KMS-11 (cell line): ENCODE measurements at regions not wholly inside any gene's neighbourhood (a gene's known extent, or its start where the extent isn't known, plus 50 kb on each side); places are given as distances from the start of the nearest gene placed in this dataset.

Experiments
- H2AFZ ChIP-seq: fragments of 200-600 bp; sonication (generic); 2 replicates; pipeline ENCODE4 v1.6.1; 2016; ENCODE audit warnings: antibody characterized with exemption, mixed run types, low read depth
- H3K27ac ChIP-seq: fragments of 200-600 bp; sonication (generic); 2 replicates; pipeline ENCODE4 v1.6.1; 2016; ENCODE audit warnings: mild to moderate bottlenecking, mixed run types
- H3K27me3 ChIP-seq: fragments of 200-600 bp; sonication (generic); 2 replicates; pipeline ENCODE4 v1.6.1; 2017; ENCODE audit warnings: mild to moderate bottlenecking, low read depth, mixed run types, moderate library complexity; ENCODE audit not compliant: insufficient read depth
- H3K36me3 ChIP-seq: fragments of 200-600 bp; sonication (generic); 2 replicates; pipeline ENCODE4 v1.6.1; 2017; ENCODE audit warnings: mild to moderate bottlenecking, mixed run types; ENCODE audit not compliant: insufficient read depth
- H3K4me1 ChIP-seq: fragments of 200-600 bp; sonication (generic); 2 replicates; pipeline ENCODE4 v1.6.1; 2016; ENCODE audit warnings: mild to moderate bottlenecking, low read depth, mixed run types; ENCODE audit not compliant: poor library complexity, severe bottlenecking
- H3K4me2 ChIP-seq: fragments of 200-600 bp; sonication (generic); 2 replicates; pipeline ENCODE4 v1.7.0; 2016; ENCODE audit warnings: mild to moderate bottlenecking, mixed run types
- H3K4me3 ChIP-seq: fragments of 200-600 bp; sonication (generic); IDR thresholded peaks from 2 replicates; pipeline ENCODE4 v1.6.1; 2017; ENCODE audit warnings: low read depth, low read length, mixed read lengths; ENCODE audit not compliant: insufficient read depth
- H3K79me2 ChIP-seq: fragments of 200-600 bp; sonication (generic); 2 replicates; pipeline ENCODE4 v1.6.1; 2016; ENCODE audit warnings: low read depth, mixed run types; ENCODE audit not compliant: insufficient read depth
- H3K9ac ChIP-seq: fragments of 200-600 bp; sonication (generic); 2 replicates; pipeline ENCODE4 v1.6.1; 2016; ENCODE audit warnings: mild to moderate bottlenecking, mixed run types
- H4K20me1 ChIP-seq: fragments of 200-600 bp; sonication (generic); 2 replicates; pipeline ENCODE4 v1.6.1; 2016; ENCODE audit warnings: mild to moderate bottlenecking, mixed run types; ENCODE audit not compliant: insufficient read depth
- CTCF ChIP-seq: fragments of 200-600 bp; sonication (generic); conservative IDR thresholded peaks from 2 replicates; pipeline ENCODE4 v1.6.1; 2017; ENCODE audit warnings: low read depth, mild to moderate bottlenecking, antibody characterized with exemption, low read length, moderate library complexity, mixed read lengths

- Histone ChIP-seq H3K36me3 (no peaks in the 10 kb centered on the region), H3K79me2 (no peaks in the 10 kb centered on the region), H3K27ac (no peak overlapping the region), H2AFZ (no peak overlapping the region), H3K27me3 (no peaks in the 10 kb centered on the region), H3K4me2 (no peak overlapping the region), H3K4me1 (no peaks in the 10 kb centered on the region), H3K9ac (no peak overlapping the region), H3K4me3 (no peak overlapping the region), H4K20me1 (no peaks in the 10 kb centered on the region)
- TF ChIP-seq CTCF, result no peak
Observed at GRCh38 chr5:58286741-58287140, 173.1 kb downstream of the PLK2 start.

- Histone ChIP-seq H3K4me3 (no peak overlapping the region), H4K20me1 (no peaks in the 10 kb centered on the region), H3K4me2 (no peak overlapping the region), H2AFZ (no peak overlapping the region), H3K36me3 (no peaks in the 10 kb centered on the region), H3K9ac (no peak overlapping the region), H3K79me2 (no peaks in the 10 kb centered on the region), H3K27ac (no peak overlapping the region), H3K27me3 (no peaks in the 10 kb centered on the region), H3K4me1 (no peaks in the 10 kb centered on the region)
- no peak for TF ChIP-seq CTCF
Observed at GRCh38 chr5:58285900-58286299, 174.0 kb downstream of the PLK2 start.

- Histone ChIP-seq H3K36me3 (no peaks in the 10 kb centered on the region), H3K27ac (no peak overlapping the region), H3K4me3 (no peak overlapping the region), H3K4me2 (no peak overlapping the region), H2AFZ (no peak overlapping the region), H3K27me3 (no peaks in the 10 kb centered on the region), H3K4me1 (no peaks in the 10 kb centered on the region), H4K20me1 (no peaks in the 10 kb centered on the region), H3K79me2 (no peaks in the 10 kb centered on the region), H3K9ac (no peak overlapping the region)
- no peak for TF ChIP-seq CTCF
Observed at GRCh38 chr5:58284886-58285285, 175.0 kb downstream of the PLK2 start.

GRCh38 chr5:58281189-58281588 lies 178.7 kb downstream of the PLK2 start:
- Histone ChIP-seq H3K9ac (no peak overlapping the region), H3K4me2 (no peak overlapping the region), H4K20me1 (no peaks in the 10 kb centered on the region), H3K79me2 (no peaks in the 10 kb centered on the region), H3K4me1 (no peaks in the 10 kb centered on the region), H3K27me3 (no peaks in the 10 kb centered on the region), H2AFZ (no peak overlapping the region), H3K36me3 (no peaks in the 10 kb centered on the region), H3K4me3 (no peak overlapping the region), H3K27ac (no peak overlapping the region)
- TF ChIP-seq CTCF, result no peak

- Histone ChIP-seq H3K36me3 (no peaks in the 10 kb centered on the region), H3K4me1 (no peaks in the 10 kb centered on the region), H3K9ac (no peak overlapping the region), H3K27ac (no peak overlapping the region), H4K20me1 (no peaks in the 10 kb centered on the region), H3K4me3 (no peak overlapping the region), H3K79me2 (no peaks in the 10 kb centered on the region), H3K27me3 (no peaks in the 10 kb centered on the region), H2AFZ (no peak overlapping the region), H3K4me2 (no peak overlapping the region)
- no peak for TF ChIP-seq CTCF
Observed at GRCh38 chr5:58279259-58279658, 180.6 kb downstream of the PLK2 start.
